ENCODE measurements at regions not wholly inside any gene's neighbourhood (a gene's known extent, or its start where the extent isn't known, plus 50 kb on each side); places are given as distances from the start of the nearest gene placed in this dataset.
A peak's percentile ranks its signal among the peaks of the same experiment; 100 is the strongest.

DNA sequence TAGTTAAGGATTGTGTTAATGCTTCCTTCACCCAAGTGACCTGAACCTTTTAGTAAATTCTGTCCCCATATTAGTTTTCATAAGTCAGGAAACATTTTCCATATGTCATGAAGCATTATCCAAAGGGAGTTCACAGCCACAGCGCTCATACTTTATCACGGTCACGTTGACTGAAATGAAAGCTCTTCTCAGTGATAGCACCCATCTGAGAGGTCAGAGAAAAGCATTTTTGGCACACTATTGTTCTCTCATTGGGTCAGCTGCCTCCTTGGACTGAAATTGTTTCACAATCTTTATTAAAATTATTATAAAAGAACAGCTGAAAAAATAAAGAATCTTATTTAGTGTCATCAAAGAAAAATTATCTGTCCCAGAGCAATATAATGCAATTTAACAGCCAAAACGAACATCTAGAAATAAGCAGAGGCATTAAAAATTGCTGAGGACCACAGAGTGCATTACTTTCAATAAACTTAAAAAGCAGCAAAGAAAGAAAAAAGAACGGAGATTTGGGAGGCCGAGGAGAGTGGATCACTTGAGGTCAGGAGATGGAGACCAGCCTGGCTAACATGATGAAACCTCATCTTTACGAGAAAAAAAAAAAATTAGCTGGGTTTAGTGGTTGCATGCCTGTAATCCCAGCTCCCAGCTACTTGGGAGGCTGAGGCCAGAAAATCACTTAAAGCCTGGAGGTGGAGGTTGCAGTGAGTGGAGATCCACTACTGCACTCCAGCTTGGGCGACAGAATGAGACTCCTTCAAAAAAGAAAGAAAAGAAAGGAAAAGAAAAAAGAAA, 680.8 kb upstream of the FAM241A start:
- CTCF ChIA-PET: no interaction called here
- TF ChIP-seq CTCF (IDR thresholded peaks at IDR 0.05; ENCODE audit: control extremely low read depth, extremely low read depth, low read depth, missing control alignments): no peak
- POLR2A ChIA-PET: no interaction called here
- no peak for DNase-seq (ENCODE audit: extremely low spot score)

DNA sequence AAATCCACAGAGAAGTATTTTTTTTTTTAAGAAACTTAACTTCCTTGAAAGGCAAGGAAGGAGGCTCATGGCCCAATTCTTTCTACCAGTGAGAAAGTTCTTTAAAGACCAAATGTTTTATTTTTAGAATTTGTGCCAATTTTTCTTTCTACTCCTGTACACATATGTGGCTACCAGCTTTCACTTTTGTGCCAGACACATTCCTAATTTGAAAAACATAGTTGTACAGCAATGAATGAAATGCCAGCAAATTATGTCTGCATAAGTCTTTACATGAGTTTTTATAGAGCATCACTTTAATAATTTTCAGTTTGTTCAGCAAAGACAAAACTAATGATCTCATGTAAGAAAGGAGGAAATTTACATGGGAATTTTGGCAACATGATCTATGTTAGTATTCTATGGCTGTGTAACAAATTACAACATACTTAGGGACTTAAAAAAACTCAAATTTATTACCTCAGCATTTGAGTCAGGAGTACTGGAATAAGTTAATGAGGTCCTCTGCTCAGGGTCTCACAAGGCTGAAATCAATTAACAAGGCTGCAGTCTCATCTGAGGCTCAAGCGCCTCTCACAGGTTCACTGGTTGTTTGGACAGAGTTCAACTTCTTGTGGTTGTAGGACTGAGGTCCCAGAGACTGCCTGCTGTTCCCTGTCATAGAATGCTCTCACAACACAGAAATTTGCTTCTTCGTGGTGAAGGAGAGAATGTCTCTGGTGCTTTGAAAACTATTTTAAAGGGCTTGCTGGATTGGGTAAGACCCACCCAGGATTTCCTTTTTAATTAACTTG, 678.2 kb upstream of the FAM241A start:
- no peak for DNase-seq (ENCODE audit: extremely low spot score)
- no peak for TF ChIP-seq CTCF (IDR thresholded peaks at IDR 0.05; ENCODE audit: control extremely low read depth, extremely low read depth, low read depth, missing control alignments)
- ChIA-PET CTCF (no interaction called here), POLR2A (no interaction called here)

DNA sequence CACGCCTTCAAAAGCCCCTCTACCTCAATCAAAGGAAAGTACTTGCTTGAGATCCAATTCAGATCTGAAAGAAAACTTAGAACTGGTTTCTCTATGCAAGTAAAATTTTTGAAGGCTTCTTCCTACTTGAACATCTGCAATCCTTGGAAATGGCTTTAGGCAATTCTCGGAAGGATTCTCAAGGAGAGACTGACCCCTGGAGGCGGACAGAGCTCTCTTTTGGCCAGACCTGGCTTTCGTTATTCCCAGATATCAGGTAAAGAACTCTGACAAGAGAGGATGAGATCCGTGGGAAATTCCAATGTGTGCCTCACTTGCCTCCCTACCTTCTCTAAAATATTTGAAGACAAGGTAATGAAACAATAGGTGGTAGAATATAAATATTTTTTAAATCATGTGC, 670.3 kb upstream of the FAM241A start:
- ChIA-PET CTCF (no interaction called here), POLR2A (no interaction called here)
- no peak for DNase-seq (ENCODE audit: extremely low spot score)
- TF ChIP-seq CTCF (IDR thresholded peaks at IDR 0.05; ENCODE audit: control extremely low read depth, extremely low read depth, low read depth, missing control alignments): peak; percentile 1

GRCh38 chr4:111475666-111476065, 669.6 kb upstream of the FAM241A start:
- no peak for TF ChIP-seq CTCF (IDR thresholded peaks at IDR 0.05; ENCODE audit: control extremely low read depth, extremely low read depth, low read depth, missing control alignments)
- ChIA-PET POLR2A (no interaction called here), CTCF (interaction anchor here (1.5 kb wide), 1 partner anchor 60 kb away, joined by 3 read pairs; no protein-coding TSS in a partner anchor)
- no peak for DNase-seq (ENCODE audit: extremely low spot score)

DNA sequence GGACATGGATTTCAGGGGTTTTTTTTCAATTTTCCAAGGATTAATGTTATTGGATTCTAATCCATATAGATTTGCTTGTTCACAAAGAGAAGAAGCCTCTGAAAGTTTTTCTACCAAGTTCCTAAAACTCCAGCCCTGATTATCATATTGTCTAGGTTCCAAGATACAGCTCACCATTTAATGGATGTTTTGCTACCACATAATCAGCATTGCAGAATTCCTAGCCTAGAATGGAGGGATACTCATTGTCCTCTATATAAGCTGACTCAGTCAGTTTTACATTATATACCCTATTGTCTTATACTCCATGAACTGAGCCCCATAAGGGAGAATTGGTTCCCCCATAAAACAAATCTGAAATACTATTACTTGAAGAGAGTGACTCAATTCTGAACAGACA, 664.7 kb upstream of the FAM241A start:
- DNase-seq (ENCODE audit: extremely low spot score): no peak
- ChIA-PET POLR2A (no interaction called here), CTCF (no interaction called here)
- TF ChIP-seq CTCF (IDR thresholded peaks at IDR 0.05; ENCODE audit: control extremely low read depth, extremely low read depth, low read depth, missing control alignments): no peak

DNA sequence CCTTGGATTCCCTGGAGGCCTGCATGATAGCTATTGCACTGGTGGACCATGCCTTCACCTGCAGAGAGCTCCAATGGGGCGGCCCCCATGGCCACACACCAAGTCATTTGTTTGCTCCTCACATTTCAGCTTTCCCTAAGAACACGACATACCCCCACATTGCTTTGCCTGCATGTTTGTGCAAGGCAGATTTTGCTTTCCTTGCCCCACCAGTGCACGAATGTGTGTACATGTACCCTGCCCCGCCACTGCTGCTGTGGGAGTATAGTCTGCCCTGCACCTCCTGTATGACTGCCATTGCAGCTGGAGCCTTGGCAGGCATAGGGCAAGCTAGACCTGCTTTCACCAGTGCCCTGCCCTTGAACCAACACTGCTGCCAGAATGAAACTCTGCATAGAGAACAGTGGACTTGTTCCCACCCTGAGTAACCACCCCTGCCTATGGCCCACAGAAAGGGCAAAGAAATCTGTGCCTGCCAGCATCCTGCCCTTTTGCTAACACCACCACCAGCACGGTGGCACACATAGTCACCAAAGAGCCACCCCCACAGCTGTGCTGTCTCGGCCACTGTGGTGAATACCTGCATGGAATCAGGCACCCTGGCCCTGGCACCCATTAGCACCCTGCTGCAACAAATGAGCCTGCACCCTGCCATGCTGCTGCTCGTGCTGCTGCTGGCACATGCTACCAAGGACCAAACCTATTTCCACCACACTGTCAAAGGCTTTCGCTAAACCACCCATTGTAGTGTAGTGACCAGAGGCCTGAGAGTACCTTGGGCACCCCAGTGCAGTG, 661.7 kb upstream of the FAM241A start:
- CTCF ChIA-PET: no interaction called here
- no peak for TF ChIP-seq CTCF (IDR thresholded peaks at IDR 0.05; ENCODE audit: control extremely low read depth, extremely low read depth, low read depth, missing control alignments)
- no peak for DNase-seq (ENCODE audit: extremely low spot score)
- POLR2A ChIA-PET: no interaction called here
